Activated B cell treated with CpG ODN at 0.5 μM for 24 hours (primary cell): ENCODE measurements at regions not wholly inside any gene's neighbourhood (a gene's known extent, or its start where the extent isn't known, plus 50 kb on each side); places are given as distances from the start of the nearest gene placed in this dataset.

Experiments used
- ATAC-seq: fragments of 200-7000 bp; cut with Tn5 transposase; one replicate; pipeline ENCODE4 v1.10.0; 2021; ENCODE audit warnings: low read depth, mild to moderate bottlenecking, moderate library complexity
- CTCF ChIA-PET: fragments of 350-600 bp; sonication (Branson Sonifier 250); formaldehyde crosslinking; loops from one replicate; lab custom pipeline; 2021; ENCODE audit warnings: antibody characterized with exemption; lab: Charles Lee
- POLR2A ChIA-PET: fragments of 350-600 bp; sonication (Branson Sonifier 250); formaldehyde crosslinking; loops from one replicate; lab custom pipeline; 2021; ENCODE audit warnings: antibody characterized with exemption; lab: Charles Lee
- DNase-seq: peaks from one replicate; pipeline ENCODE4 v3.0.0; 2022
- H3K27ac Mint-ChIP-seq: one replicate; pipeline ENCODE4 v1.8.0; 2020; ENCODE audit warnings: mixed read lengths
- H3K27me3 Mint-ChIP-seq: one replicate; pipeline ENCODE4 v1.8.0; 2021; ENCODE audit warnings: mixed read lengths
- H3K36me3 Mint-ChIP-seq: one replicate; pipeline ENCODE4 v1.8.0; 2021; ENCODE audit warnings: low read depth, mixed read lengths
- H3K4me1 Mint-ChIP-seq: one replicate; pipeline ENCODE4 v1.8.0; 2021; ENCODE audit warnings: mixed read lengths
- H3K4me3 Mint-ChIP-seq: one replicate; pipeline ENCODE4 v1.8.0; 2020; ENCODE audit warnings: mild to moderate bottlenecking, mixed read lengths
- H3K9me3 Mint-ChIP-seq: one replicate; pipeline ENCODE4 v1.8.0; 2020; ENCODE audit warnings: mixed read lengths
- intact Hi-C: fragments of 100-400 bp; cut with micrococcal nuclease; formaldehyde crosslinking; loops from one replicate; pipeline ENCODE4 v1.15.1; 2024
- TF ChIP-seq, protein P1 (sequence below): fragments of 200-600 bp; IDR thresholded peaks from one replicate; pipeline ENCODE4 v1.8.0; 2022; ENCODE audit warnings: antibody characterized with exemption, mild to moderate bottlenecking

DNA sequence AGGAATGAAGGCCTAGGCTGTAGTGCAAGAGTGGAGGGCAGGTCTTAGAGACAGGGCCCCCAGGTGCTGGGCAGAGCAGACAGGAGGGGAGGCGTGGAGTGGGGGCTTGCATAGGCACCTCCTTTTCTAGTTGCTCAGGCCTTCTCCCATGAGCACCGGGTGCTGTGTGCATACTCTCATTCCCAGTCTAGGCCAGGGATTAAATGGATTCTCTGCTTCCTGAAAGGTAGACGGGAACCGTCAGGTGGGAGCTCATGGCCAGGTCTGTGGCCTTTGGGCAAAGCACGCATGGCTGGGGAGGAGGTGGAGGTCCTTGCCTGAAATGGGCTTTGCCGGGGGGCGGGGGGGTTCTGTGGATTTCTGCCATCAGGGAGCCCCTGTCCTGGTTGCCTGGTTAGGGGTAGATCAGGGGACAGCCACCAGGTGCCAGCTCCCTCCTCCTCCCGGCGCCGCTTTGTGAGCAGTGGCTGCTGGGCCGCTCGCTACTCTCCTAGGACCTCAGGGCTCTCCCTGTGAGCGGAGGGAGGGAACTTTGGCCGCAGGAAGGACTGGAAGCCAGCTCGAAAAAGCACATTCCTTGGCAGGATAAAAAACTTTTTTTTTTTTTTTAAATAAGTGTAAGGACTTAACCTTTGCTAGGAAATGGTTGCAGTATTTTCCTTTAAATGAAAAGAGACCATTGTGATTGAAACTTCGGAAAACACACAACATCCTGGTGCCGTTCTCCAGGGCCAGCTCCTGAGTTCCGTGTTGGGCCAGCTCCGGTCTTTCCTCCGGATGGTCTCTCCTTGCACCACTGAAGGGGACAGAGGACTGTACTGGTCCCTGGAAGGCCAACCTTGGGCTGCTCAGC lies 82.8 kb upstream of the HAAO start:
- Mint-ChIP-seq H3K36me3 (no peaks in the 10 kb centered on the region), H3K27me3 (no peaks in the 10 kb centered on the region), H3K4me1 (no peaks in the 10 kb centered on the region), H3K9me3 (no peaks in the 10 kb centered on the region), H3K4me3 (no peak overlapping the region), H3K27ac (no peak overlapping the region)
- TF ChIP-seq, protein P1, sequence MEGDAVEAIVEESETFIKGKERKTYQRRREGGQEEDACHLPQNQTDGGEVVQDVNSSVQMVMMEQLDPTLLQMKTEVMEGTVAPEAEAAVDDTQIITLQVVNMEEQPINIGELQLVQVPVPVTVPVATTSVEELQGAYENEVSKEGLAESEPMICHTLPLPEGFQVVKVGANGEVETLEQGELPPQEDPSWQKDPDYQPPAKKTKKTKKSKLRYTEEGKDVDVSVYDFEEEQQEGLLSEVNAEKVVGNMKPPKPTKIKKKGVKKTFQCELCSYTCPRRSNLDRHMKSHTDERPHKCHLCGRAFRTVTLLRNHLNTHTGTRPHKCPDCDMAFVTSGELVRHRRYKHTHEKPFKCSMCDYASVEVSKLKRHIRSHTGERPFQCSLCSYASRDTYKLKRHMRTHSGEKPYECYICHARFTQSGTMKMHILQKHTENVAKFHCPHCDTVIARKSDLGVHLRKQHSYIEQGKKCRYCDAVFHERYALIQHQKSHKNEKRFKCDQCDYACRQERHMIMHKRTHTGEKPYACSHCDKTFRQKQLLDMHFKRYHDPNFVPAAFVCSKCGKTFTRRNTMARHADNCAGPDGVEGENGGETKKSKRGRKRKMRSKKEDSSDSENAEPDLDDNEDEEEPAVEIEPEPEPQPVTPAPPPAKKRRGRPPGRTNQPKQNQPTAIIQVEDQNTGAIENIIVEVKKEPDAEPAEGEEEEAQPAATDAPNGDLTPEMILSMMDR: no peak
- no peak for DNase-seq
- CTCF ChIA-PET: no interaction called here
- POLR2A ChIA-PET: no interaction called here
- ATAC-seq: no peak
- intact Hi-C loops: no loop called here

DNA sequence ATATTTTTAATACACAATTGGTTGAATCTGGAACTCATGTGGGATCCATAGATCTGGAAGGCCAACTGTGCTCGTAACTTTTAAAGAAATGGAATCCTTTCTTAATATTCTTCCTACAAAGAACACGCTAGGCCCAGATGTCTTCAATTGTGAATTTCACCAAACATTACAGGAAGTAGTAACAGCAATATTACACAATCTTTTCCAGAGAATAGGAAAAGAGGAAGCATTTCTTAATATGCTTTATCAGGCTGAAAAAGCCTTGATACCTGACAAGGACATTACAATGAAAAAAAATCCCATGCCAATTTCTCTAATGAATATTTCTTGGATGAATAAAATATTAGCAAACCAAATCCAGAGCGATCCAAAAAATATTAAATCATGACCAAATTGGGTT lies 80.3 kb upstream of the HAAO start:
- no peak for DNase-seq
- intact Hi-C loops: no loop called here
- no peak for ATAC-seq
- H3K27ac Mint-ChIP-seq: no peak overlapping the region
- ChIA-PET CTCF (no interaction called here), POLR2A (no interaction called here)
- no peaks in the 10 kb centered on the region for H3K4me1 Mint-ChIP-seq
- H3K36me3 Mint-ChIP-seq: no peaks in the 10 kb centered on the region
- peaks cover 7% of the 10 kb centered on the region for H3K9me3 Mint-ChIP-seq
- TF ChIP-seq, protein P1: no peak
- H3K27me3 Mint-ChIP-seq: no peaks in the 10 kb centered on the region
- no peak overlapping the region for H3K4me3 Mint-ChIP-seq

DNA sequence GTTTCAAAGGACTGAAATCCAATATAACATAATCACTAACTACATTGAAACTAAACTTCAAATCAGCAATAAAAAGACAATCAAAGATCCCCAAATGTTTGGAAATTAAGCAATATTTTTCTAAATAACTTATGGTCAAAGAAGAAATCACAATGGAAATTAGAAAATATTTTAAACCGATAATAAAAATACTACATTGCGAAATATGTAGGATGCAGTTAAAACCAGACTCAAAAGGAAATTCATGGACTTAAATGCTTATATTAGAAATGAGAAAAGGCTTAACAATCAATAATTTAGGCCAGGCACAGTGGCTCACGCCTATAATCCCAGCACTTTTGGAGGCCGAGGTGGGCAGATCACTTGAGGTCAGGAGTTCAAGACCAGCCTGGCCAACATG lies 79.0 kb upstream of the HAAO start:
- Mint-ChIP-seq H3K36me3 (no peaks in the 10 kb centered on the region), H3K4me3 (no peak overlapping the region), H3K4me1 (no peaks in the 10 kb centered on the region), H3K27me3 (no peaks in the 10 kb centered on the region), H3K27ac (no peak overlapping the region), H3K9me3 (peaks cover 7% of the 10 kb centered on the region)
- ChIA-PET CTCF (no interaction called here), POLR2A (no interaction called here)
- intact Hi-C loops: no loop called here
- no peak for ATAC-seq
- DNase-seq: no peak
- TF ChIP-seq, protein P1: no peak

DNA sequence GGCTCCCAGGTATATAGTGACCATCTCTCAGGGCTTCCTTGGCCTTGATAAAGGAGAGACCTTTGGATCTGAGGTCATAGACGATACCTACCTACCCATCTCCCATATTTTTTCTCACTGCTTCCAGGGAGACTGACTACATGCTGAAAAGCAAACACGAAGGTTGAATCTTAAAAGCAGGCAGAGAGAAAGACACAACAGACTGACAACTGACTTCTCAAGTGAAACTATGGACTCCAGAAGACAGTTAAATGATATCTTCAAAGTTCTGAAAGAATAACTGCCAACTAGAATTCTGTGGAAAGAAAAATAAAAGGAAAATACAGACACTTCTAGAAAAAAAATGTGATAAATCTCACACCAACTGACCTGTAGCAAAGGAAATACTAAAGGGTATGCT lies 76.5 kb upstream of the HAAO start:
- TF ChIP-seq, protein P1: no peak
- Mint-ChIP-seq H3K36me3 (no peaks in the 10 kb centered on the region), H3K27ac (no peak overlapping the region), H3K27me3 (no peaks in the 10 kb centered on the region), H3K4me3 (no peak overlapping the region), H3K4me1 (no peaks in the 10 kb centered on the region), H3K9me3 (peaks cover 7% of the 10 kb centered on the region)
- intact Hi-C loops: no loop called here
- ChIA-PET POLR2A (no interaction called here), CTCF (no interaction called here)
- DNase-seq: no peak
- ATAC-seq: no peak

DNA sequence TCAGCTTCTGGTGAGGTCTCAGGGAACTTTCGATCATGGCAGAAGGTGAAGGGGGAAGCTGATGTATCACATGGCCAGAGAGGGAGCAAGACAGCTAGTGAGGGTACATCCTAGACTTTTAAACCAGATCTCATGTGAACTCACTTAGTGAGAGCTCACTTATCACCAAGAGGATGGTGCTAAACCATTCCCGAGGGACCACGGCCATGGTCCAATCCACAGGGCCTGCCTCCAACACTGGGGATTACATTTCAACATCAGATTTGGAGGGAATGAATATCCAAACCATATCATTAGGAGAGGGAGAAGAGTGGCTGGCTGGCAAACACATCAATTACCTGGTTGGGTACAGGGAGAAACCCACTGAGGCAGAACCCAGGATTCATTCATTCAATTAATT lies 75.7 kb upstream of the HAAO start:
- ChIA-PET CTCF (no interaction called here), POLR2A (no interaction called here)
- no peak overlapping the region for H3K27ac Mint-ChIP-seq
- no peaks in the 10 kb centered on the region for H3K27me3 Mint-ChIP-seq
- no peak for ATAC-seq
- no peaks in the 10 kb centered on the region for H3K4me1 Mint-ChIP-seq
- TF ChIP-seq, protein P1: no peak
- H3K4me3 Mint-ChIP-seq: no peak overlapping the region
- H3K9me3 Mint-ChIP-seq: peaks cover 7% of the 10 kb centered on the region
- no peak for DNase-seq
- intact Hi-C loops: no loop called here
- H3K36me3 Mint-ChIP-seq: no peaks in the 10 kb centered on the region
